HG02763 (cell line): ENCODE measurements at regions not wholly inside any gene's neighbourhood (a gene's known extent, or its start where the extent isn't known, plus 50 kb on each side); places are given as distances from the start of the nearest gene placed in this dataset.

Source experiments
- ATAC-seq: cut with Tn5 transposase; IDR thresholded peaks from one replicate; pipeline ENCODE4 v1.9.1; 2021; ENCODE audit warnings: mild to moderate bottlenecking, moderate library complexity; ENCODE audit not compliant: unreplicated experiment

GRCh38 chr12:107539196-107539939, 146.2 kb upstream of the PWP1 start:
- no peak for ATAC-seq

DNA sequence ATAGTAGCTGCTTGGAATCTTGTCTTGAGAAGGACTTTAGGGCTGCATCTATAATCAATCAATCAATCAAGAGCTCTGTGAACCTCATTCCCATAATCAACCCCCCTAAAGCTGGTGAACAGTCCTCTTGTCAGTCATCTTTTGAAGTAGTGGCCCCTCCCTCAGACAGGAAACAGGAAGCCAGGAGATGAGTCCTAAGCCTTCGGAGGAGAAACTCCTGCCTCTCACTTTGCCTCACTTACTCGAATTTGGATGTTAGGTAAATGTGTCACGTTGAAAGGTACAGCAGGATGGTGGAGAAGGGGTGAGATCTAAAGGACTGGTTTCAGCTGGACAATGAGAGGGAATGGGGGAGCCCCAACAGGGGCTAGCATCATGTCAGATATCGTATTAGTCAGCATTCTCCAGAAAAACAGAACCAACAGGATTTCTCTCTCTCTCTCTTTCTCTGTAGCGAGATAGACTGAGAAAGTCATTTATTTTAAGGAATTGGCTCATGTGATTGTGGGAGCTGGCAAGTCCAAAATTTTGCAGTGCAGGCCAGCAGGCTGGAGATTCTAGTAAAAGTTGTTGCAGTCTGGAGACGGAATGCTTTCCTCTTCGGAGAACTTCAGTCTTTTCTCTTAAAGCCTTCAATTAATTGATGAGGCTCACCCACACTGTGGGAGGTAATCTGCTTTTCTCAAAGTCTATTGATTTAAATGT, 144.4 kb upstream of the PWP1 start:
- no peak for ATAC-seq

GRCh38 chr12:107543416-107543815, 142.2 kb upstream of the PWP1 start:
- no peak for ATAC-seq

GRCh38 chr12:107543841-107544240, 141.8 kb upstream of the PWP1 start:
- no peak for ATAC-seq

- no peak for ATAC-seq
These were observed 140.7 kb upstream of the PWP1 start for GRCh38 chr12:107544937-107545336.

DNA sequence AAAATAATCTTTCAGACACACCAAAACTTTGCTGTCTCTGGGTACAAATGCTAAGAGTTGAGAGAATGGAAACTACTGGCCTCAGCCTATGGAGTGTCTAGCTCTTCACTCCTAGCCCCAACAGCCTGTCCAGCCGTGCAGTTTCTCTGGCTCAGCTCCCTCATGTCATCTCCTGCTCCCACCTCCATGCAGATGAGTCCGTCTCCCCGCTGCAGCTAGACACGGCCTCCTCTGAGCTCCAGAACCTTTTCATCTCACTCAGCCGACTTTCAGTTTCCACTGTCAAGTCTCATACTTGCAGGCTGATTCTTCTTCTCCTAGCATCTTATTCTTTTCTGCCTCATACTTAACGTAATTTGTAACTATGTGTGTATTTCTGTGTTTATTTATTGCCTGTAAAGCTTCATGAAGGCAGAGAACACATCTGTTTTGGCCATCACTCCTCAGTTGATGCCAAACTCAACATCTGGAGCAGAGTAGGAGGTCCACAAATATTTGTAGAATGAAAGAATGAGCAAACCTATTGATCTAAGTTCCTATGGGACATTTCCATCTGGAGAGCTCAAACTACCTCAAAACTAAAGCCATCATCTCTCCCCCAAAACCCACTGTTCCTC, 139.8 kb upstream of the PWP1 start:
- no peak for ATAC-seq

- ATAC-seq: no peak
These were observed 138.2 kb upstream of the PWP1 start for GRCh38 chr12:107547389-107547788.

DNA sequence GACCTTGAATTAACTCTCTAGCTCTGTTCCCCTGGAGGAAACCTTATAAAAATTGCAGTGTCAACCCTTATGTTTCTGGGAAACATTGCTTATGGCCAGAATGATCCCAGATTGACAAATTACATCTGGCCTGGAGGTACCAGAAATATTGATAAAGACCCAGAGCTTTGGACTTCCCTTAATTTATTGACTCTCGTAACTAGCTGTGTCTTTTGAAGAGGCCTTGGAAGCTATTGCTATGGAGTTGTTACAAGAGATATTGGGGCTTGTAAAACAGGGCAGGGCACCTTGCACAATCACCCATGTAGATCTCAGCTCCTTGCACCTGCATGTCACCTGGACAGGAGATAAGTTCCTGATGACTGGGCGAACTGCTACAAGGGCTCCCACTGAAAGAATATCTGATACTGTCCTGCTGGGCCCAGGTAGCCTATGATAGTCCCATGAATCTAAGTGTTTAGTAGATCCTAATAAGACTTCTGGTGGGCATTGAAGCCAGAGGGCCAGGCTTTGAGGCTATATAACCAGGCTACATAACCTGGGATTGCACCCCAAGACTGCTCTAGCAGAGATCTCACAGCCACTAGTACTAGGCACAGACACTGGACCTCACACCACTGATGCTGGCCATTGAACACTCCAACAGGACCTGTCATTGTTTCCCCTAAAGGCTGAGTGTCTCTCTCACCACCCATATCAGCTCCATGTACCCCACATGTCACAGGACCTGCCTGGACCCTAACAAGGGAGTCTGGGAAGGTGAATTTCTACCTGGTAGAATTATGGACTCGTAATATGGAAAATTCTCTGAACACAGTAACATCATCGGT, 135.7 kb upstream of the PWP1 start:
- no peak for ATAC-seq

DNA sequence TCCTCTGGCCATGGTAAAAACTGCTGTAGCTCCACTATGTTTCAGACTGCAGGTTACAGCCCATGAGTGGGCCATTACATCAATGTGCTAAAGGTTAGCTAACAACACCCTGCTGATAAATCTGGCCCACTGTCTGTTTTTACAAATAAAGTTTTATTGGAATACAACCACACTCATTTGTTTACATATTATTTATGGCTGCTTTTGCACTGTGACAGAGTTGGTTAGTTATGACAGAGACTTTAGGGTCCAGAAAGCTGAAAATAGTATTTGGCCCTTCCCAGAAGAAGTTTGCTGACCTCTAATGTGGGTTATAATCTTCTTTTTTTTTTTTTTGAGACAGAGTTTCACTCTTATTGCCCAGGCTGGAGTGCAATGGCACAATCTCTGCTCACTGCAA, 134.2 kb upstream of the PWP1 start:
- no peak for ATAC-seq

- no peak for ATAC-seq
These were observed 133.3 kb upstream of the PWP1 start for GRCh38 chr12:107552263-107552662.

DNA sequence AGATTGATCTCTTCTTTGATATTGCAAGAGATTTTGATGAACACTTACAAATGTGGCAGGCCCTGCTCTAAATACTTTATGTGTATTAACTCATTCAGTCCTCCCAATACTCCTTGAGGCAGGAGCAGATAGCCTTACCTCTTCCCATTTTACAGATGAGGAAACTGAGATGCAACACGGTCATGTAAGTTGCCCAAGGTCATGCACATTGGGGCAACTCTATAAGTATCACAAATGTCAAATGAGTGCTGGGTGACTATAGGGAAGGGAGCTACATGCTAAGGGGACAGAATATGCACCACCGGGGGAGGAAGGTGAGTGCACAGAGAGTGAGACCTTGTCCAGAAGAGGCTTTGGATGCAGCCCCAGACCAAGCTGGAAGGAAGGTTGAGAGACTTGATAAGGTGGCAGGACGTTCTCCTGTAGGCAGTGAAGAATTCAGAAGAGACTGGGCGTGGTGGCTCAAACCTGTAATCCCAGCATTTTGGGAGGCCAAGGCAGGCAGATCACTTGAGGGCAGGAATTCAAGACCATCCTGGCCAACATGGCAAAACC, 132.3 kb upstream of the PWP1 start:
- no peak for ATAC-seq

GRCh38 chr12:107554941-107555340, 130.7 kb upstream of the PWP1 start:
- ATAC-seq: no peak

GRCh38 chr12:107557026-107557425, 128.6 kb upstream of the PWP1 start:
- ATAC-seq: no peak

GRCh38 chr12:107557589-107558100, 128.0 kb upstream of the PWP1 start:
- ATAC-seq: no peak

DNA sequence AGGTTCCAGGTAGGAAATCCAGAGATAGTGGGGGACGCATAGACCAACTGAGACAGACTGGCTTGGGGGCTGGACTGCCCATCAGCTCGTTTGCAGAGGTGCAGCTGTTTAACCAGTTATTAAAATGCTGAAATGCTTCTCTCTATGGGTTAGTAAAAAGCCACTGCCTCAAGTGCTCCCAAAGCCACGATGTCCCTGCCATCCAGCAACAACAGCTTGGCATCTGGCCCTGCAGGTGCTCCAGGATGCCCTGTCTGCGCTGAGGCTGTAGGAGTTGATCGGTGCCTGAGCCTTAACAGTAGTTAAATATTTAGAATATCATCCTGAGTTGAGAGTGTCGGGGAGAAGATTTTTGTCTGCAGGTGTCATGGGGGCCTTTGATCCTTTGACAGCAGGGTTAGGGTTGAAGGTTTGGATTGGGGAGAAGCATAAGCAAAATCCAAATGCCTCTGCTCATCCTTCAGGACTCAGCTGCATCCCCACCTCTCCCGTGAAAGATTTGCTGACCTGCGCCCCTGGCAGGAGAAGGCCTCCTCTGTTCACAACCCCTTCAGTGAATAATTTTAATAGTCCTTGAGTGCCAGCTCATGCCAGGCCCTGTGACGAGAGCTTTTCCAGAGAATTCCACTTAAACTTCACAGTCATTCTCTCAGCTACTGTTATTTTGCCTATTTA, 127.3 kb upstream of the PWP1 start:
- ATAC-seq: no peak

DNA sequence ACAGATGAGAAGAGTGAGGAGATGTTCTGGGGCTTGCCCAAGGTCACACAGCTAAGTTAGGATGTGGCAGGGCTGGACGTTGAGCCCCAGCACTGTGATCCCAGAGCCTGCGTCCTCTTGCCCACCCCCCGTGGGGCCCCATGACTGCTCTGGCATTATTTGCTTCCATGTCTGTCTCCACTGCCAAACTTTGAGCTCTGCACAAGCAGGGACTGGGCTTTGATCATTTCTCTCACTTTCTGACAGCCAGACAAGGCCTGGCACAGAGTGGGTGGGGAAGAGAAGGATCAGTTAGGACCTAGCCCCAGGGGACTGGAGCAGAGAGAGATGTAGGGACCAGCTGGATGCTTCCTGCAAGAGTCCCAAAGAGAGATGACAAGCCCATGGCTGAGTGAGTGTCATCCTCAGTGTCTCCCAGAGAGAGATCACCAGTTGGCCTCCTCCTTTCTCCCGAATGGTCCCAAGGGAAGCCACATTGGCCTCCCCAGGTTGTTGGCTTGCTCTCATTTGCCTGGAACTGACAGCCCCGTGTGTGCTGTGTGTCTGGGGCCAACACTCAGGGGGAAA, 126.7 kb upstream of the PWP1 start:
- ATAC-seq: no peak

GRCh38 chr12:107560165-107560898, 125.3 kb upstream of the PWP1 start:
- no peak for ATAC-seq

DNA sequence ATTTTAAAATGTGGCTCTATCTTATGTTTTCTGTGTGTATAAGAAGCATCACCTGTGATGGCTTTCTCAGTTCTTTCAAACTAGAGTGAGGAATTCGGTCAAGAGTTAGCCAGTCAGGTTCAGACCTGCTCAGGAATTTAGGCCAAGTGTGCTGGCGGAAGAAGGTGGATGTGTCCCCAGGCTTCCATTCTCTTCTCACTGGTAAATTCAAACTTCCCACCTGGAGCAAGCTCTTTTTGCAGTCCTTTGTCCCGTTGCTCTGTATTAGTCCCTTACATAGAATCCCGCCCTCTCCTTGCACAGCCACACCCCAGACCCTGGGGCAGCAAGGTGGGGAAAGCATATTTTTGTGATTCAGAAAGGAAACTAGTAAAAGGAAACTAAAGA, 124.7 kb upstream of the PWP1 start:
- no peak for ATAC-seq

GRCh38 chr12:107564946-107565345, 120.7 kb upstream of the PWP1 start:
- no peak for ATAC-seq
